ENCODE measurements at regions not wholly inside any gene's neighbourhood (a gene's known extent, or its start where the extent isn't known, plus 50 kb on each side); places are given as distances from the start of the nearest gene placed in this dataset.
"Not testable (repeated sequence)": the region's sequence is repeated elsewhere in the genome, so short reads cannot be mapped to it uniquely, and the experiment has no call there.

DNA sequence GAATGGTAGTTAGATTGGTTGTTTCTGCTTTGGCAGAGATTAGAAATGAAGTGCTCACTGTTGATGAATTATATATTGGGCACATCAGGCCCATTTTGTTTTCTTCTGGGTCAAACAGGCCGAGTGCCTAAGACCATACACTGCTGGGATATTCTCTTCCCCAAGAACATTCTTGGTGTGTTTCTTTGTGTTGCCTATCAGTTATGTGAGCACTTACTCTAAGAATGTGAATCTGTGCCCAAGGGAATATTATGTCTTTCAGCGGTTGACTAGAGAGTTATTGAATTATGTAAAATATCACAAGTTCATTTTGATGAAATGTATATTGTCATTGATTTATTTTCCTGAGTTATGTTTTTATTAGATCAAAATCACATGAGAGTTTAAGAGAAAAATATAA is 255.5 kb upstream of the SMIM30 start:
- DNase-seq, result no peak

GRCh38 chr7:113371416-113372043 is 253.2 kb upstream of the SMIM30 start:
- DNase-seq, result peak; percentile 23

GRCh38 chr7:113370910-113371309 is 252.6 kb upstream of the SMIM30 start:
- no peak for DNase-seq

- no peak for DNase-seq
These were observed 249.9 kb upstream of the SMIM30 start for GRCh38 chr7:113368256-113368655.

GRCh38 chr7:113367041-113367586 is 248.8 kb upstream of the SMIM30 start:
- no peak for DNase-seq

GRCh38 chr7:113366122-113366521 is 247.8 kb upstream of the SMIM30 start:
- no peak for DNase-seq

DNA sequence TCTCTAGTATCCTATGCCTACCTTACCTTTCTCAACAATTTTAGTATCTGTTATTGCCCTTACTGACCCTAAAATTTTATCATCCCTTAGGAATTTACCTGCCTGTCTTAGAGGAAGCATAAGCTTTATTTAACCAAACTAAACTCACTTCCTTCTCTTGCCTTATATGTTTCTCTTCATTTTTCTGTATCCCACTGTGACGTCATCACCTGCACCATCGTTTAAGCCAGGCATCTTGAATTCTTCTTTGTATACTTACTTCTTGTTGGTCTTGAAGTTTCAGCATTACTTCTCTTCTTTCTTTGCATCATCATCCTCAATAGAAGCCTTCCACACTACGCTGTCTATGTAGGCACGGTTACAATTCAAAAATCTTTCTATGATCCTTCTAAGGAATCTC is 231.0 kb upstream of the SMIM30 start:
- no peak for DNase-seq

GRCh38 chr7:113339661-113340060 is 221.3 kb upstream of the SMIM30 start:
- no peak for DNase-seq

DNA sequence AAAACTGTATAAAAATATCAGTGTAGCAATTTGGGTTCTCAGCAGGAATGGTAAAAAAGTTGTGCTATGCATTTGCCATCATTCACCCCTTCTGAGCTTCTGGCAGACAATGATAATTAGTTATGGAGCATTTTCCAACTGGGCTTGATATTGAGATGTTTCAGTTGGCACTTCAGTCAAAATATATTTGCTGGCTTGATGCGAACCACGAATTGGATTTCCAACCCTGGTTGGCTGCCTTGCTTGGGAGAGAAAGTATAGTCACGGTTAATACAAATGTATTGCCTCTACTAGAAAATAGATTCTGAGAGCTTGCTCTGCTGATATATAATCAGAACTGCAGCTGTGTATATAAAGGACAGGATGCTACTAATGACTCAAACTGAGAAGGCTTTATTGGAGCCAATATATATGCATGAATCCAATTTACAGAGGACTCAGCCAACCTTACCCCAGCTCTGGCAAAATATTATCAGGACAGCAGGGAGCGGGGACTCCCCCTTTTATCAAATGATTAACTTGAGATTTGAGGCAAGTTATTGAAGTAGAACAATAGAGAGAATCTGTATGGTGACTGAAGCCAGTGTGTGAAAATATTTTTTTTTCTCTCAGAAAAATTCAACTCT is 219.8 kb upstream of the SMIM30 start:
- no peak for DNase-seq

GRCh38 chr7:113336838-113337237 is 218.5 kb upstream of the SMIM30 start:
- DNase-seq, result not testable (repeated sequence)

DNA sequence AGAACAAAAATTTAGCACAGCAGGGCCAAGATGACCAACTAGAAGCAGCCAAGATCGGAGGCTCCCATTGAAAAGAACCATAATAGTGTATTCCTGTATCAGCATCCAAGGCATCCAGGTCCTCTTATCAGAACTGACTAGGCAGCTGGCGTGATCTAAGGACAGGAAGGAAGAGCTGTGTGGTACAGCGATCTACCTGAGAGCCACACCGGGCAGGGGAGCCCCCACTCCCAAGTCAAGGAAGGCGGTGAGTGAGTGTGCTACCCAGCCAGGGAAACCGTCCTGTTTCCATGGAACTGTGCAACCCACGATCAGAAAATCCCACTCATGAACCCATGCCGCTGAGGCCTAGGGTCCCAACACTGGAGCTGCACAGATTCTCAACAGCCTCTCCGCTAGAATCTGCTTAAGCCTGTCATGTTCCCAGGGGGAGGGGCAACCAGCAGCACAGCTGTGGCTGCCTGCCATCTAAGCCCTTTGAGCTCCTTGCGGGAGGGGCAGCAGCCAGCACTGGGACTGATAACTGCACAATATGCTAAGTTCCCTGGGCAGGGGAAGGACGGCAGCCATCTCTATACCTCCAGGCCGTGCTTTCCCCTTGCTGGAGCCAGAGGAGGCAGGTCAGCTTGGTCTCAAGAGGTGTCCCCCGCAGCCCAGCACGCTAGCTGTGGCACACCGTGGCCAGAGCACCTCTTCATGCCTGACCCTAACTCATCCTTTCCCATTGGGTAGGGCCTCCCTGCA is 213.0 kb upstream of the SMIM30 start:
- peak; percentile 15 for DNase-seq

GRCh38 chr7:113321201-113321600 is 202.8 kb upstream of the SMIM30 start:
- DNase-seq, result no peak

- DNase-seq, result no peak
These were observed 202.1 kb upstream of the SMIM30 start for GRCh38 chr7:113320419-113320818.

GRCh38 chr7:113314594-113314993 is 196.2 kb upstream of the SMIM30 start:
- DNase-seq, result no peak

- no peak for DNase-seq
These were observed 190.0 kb upstream of the SMIM30 start for GRCh38 chr7:113308399-113308798.

GRCh38 chr7:113307147-113307546 is 188.8 kb upstream of the SMIM30 start:
- no peak for DNase-seq

- no peak for DNase-seq
These were observed 187.9 kb upstream of the SMIM30 start for GRCh38 chr7:113306302-113306701.

DNA sequence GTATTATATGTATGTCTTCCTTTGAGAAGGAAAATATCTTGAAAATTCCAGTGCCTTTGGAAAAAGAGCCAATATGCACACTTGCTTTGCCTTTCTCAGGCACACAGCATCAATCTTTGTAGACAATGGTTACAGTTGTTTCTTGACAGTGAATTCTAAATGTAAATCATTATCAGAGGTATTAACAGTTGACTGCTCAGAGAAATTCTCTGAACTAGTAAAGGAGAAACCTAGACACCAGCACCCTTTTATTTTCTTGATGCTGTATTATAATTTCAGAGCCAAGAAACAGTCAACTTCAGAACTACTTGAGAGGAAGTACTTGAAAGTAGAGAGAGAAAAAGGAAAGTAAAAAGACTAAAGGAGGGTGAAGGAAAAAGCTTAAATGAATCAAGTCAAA is 185.8 kb upstream of the SMIM30 start:
- no peak for DNase-seq

- DNase-seq, result not testable (repeated sequence)
These were observed 185.0 kb upstream of the SMIM30 start for GRCh38 chr7:113303388-113303787.

GRCh38 chr7:113301983-113302382 is 183.6 kb upstream of the SMIM30 start:
- DNase-seq, result no peak

DNA sequence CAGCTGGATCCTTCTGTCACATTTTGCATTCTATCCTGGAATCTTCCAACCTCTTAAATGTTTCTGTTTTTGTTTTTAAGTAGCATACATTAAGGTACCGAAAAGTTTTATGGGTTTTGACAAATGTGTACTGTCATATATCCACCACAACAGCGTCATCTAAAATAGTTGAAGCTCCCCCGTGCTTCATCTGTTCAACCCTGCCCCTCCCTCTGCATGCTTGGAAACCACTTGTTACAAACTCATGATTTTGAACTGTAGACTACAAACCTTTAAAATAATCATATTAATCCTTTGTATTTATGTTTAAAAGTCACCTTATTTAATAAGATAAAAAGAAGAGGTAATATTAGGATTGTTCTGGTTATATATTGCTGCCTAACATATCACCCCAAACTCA is 182.8 kb upstream of the SMIM30 start:
- DNase-seq, result no peak

- DNase-seq, result no peak
These were observed 181.4 kb upstream of the SMIM30 start for GRCh38 chr7:113299748-113300147.

- no peak for DNase-seq
These were observed 180.1 kb upstream of the SMIM30 start for GRCh38 chr7:113298501-113298900.

DNA sequence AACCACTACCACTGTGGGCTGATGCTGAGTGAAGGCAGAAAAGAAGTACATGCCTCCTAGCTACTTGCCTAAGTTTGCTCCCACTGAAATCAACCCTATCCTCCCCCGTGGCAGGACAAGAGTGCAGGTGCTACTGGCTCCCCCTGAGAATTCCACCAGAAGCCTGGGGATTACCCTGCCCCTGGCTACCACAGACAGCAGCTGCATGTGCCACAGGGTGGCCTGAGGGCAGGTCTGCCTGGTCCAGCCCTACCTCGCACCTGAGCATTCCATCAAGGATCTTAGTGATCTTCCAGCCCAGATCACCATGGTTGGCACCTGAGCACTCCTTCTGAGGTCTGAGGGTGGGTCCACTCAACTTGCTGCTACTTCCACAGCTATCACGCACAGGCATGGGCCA is 176.4 kb upstream of the SMIM30 start:
- no peak for DNase-seq

All from femur (tissue), 1 donor.